Heart left ventricle (tissue), 16 donors: ENCODE measurements at regions not wholly inside any gene's neighbourhood (a gene's known extent, or its start where the extent isn't known, plus 50 kb on each side); places are given as distances from the start of the nearest gene placed in this dataset.

Experiments
- ATAC-seq, 4 donors: fragments of 200-7000 bp; cut with Tn5 transposase; one replicate each; pipeline ENCODE4 v1.9.1; 2020 to 2022; ENCODE audit warnings: moderate library complexity in 4 of 4, mild to moderate bottlenecking in 3 of 4, moderate number of reproducible peaks in 1 of 4
- DNase-seq, 5 donors: peaks; one replicate each; pipeline ENCODE4 v3.0.0-alpha.2; 2020
- H3K27ac ChIP-seq, 12 donors: fragments of 200-600 bp; sonication (generic) in 4 of 12; one replicate each; pipeline versions ENCODE4 v1.5.0 to v1.8.0; 2016 to 2022; ENCODE audit warnings: mild to moderate bottlenecking in 2 of 12
- H3K27me3 ChIP-seq, 9 donors: fragments of 200-600 bp; sonication (generic) in 2 of 9; one replicate each; pipeline versions ENCODE4 v1.5.1 to v1.8.0; 2016 to 2022; ENCODE audit warnings: mild to moderate bottlenecking in 3 of 9
- H3K36me3 ChIP-seq, 9 donors: fragments of 200-600 bp; sonication (generic) in 2 of 9; one replicate each; pipeline versions ENCODE4 v1.5.0 to v1.8.0; 2018 to 2022; ENCODE audit warnings: mild to moderate bottlenecking in 2 of 9
- H3K4me1 ChIP-seq, 12 donors: fragments of 200-600 bp; sonication (generic) in 4 of 12; one replicate each; pipeline versions ENCODE4 v1.5.0 to v1.8.0; 2016 to 2022; ENCODE audit warnings: mild to moderate bottlenecking in 3 of 12
- H3K4me3 ChIP-seq, 12 donors: fragments of 200-600 bp; sonication (generic) in 4 of 12; one replicate each; pipeline versions ENCODE4 v1.5.0 to v1.8.0; 2017 to 2022; ENCODE audit warnings: mild to moderate bottlenecking in 9 of 12, moderate library complexity in 4 of 12
- H3K9me3 ChIP-seq, 12 donors: fragments of 200-600 bp; sonication (generic) in 4 of 12; one replicate each; pipeline versions ENCODE4 v1.5.0 to v1.8.0; 2016 to 2022; ENCODE audit warnings: mild to moderate bottlenecking in 1 of 12
- POLR2A ChIP-seq, 2 donors: fragments of 450-650 bp; IDR thresholded peaks; one replicate each; pipeline ENCODE4 v1.6.1; 2017; ENCODE audit warnings: antibody characterized with exemption in 2 of 2, mild to moderate bottlenecking in 2 of 2, moderate library complexity in 2 of 2
- WGBS, 4 donors: extraction: QIAGEN DNeasy Blood & Tissue Kit in 2 of 4; methylation state at CpG; one replicate each; pipeline versions ENCODE4 v1.1.5 to v1.1.7; 2013 to 2018; 5-methylcytosine and 5-hydroxymethylcytosine counted together
- intact Hi-C, 10 donors: fragments of 100-400 bp; cut with DNase I; formaldehyde crosslinking; loops; one replicate each; pipeline versions ENCODE4 v1.11.1 to v1.14.2; 2022
- TF ChIP-seq, protein P1 (sequence below), 12 donors: fragments of 200-600 bp; sonication (generic) in 4 of 12; IDR thresholded peaks; one replicate each; pipeline versions ENCODE4 v1.5.0 to v1.8.0; 2018 to 2022; ENCODE audit warnings: antibody characterized with exemption in 12 of 12, mild to moderate bottlenecking in 5 of 12
- donor health status: ischemic (EF 13 %, LVEDD 7.1; RV severe dilation, severe dysfunction).
- donor health status: healthy with polysubstance abuse.
- donor health status: DM: no; HTN: yes; CAD: no.
- donor health status: DM: no; HTN: no; CAD: no.
- donor health status: ischemic (EF 25% LVEDD 6.9; RV normal size, moderate dysfunction).
- donor health status: ischemic (EF 25% LVEDD 5.7; RV mildly dilated, moderate dysfunction).
- donor health status: healthy.
- donor health status: DM: yes; HTN: yes; CAD: no.
- donor health status: ischemic (EF 35%, LVEDD 5.7; RV mildly dilated, moderate dysfunction).
- donor health status: nonischemic (EF 11% LVEDD 7.7; RV severe dilation, severe dysfunction).
- donor health status: DM: yes; HTN: yes; CAD: no.
- donor health status: PGD.
- donor health status: ischemic (EF 29% LVEDD 5.4; RV normal size, mild dysfunction).
- donor health status: nonischemic (EF 23%, LVEDD 6.1; RV moderate dilation, normal function).

DNA sequence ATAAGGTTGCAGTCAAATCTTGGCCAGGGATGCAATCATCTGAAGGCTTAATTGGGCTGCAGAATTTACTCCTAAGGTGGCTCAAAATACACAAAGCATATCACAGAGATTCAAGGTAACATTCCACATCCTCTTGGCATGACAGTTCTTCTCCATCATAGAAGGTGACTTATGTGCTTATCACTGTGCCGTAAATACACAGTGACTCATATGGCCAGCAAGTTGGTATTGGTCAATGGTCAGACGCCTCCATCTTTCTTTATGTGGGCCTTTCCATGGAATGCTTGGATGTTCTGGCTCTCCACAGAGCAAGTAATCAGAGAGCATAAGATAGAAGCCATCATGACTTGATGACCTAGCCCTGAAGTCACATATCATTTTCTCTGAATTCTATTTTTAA, 168.8 kb upstream of the ST8SIA2 start:
- DNase-seq (no peak), ATAC-seq (peak in 3 of 4 donors; percentile 37 to 65 (median 48))
- Histone ChIP-seq H3K4me3 (no peak overlapping the region), H3K9me3 (peaks cover 0 to 8% (median 0%) of the 10 kb centered on the region in 12 donors), H3K4me1 (no peaks in the 10 kb centered on the region), H3K36me3 (no peaks in the 10 kb centered on the region), H3K27me3 (no peaks in the 10 kb centered on the region), H3K27ac (no peak overlapping the region)
- WGBS, 4 donors = 66 to 90% (median 73%) methylated on average over 2 of the region's 2 CpGs
- no peak for TF ChIP-seq POLR2A (IDR thresholded peaks at IDR 0.05)
- TF ChIP-seq, protein P1, sequence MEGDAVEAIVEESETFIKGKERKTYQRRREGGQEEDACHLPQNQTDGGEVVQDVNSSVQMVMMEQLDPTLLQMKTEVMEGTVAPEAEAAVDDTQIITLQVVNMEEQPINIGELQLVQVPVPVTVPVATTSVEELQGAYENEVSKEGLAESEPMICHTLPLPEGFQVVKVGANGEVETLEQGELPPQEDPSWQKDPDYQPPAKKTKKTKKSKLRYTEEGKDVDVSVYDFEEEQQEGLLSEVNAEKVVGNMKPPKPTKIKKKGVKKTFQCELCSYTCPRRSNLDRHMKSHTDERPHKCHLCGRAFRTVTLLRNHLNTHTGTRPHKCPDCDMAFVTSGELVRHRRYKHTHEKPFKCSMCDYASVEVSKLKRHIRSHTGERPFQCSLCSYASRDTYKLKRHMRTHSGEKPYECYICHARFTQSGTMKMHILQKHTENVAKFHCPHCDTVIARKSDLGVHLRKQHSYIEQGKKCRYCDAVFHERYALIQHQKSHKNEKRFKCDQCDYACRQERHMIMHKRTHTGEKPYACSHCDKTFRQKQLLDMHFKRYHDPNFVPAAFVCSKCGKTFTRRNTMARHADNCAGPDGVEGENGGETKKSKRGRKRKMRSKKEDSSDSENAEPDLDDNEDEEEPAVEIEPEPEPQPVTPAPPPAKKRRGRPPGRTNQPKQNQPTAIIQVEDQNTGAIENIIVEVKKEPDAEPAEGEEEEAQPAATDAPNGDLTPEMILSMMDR (IDR thresholded peaks at IDR 0.05) = no peak
- intact Hi-C loops = loop anchor here in 7 of 10 donors (5.0 to 10.0 kb wide), 3 partner anchors 128 to 920 kb away; no protein-coding TSS in a partner anchor

DNA sequence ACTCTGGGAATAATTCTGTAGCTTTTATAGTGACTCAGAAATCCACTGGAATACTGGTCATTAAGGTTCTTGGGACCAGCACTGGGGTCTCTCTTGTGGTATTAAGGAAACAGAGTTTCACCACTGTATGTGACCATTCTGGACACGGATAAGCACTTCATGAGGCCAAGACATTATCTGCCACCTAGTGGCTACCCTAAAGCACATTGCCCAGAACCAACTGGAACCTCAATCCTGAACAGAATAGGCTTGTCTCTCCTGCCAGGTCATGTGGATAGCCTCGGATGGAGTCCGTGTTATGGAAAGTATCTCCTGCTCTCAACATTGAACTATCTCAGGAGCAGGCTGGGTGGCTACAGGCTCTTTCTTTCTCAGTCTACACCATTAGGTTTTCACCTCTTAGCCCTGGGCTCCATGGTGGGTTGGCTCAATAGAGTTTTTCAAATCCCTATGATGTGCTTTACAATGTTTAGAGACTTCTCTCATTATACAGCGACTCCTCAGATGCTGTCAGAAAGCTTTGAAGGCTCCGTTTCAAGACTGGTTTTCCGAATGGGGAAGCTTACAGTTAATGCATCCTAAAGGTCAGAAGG, 167.6 kb upstream of the ST8SIA2 start:
- H3K27ac ChIP-seq = no peak overlapping the region
- H3K27me3 ChIP-seq = no peaks in the 10 kb centered on the region
- no peaks in the 10 kb centered on the region for H3K4me1 ChIP-seq
- 47 to 51% (median 50%) methylated on average over 6 of the region's 6 CpGs for WGBS, 4 donors
- TF ChIP-seq, protein P1 (IDR thresholded peaks at IDR 0.05) = peak; percentile 26 to 60 (median 47)
- no peak for TF ChIP-seq POLR2A (IDR thresholded peaks at IDR 0.05)
- H3K36me3 ChIP-seq = no peaks in the 10 kb centered on the region
- no peak for DNase-seq
- peaks cover 0 to 8% (median 0%) of the 10 kb centered on the region in 12 donors for H3K9me3 ChIP-seq
- H3K4me3 ChIP-seq = no peak overlapping the region
- ATAC-seq = peak in 3 of 4 donors; percentile 75 to 84 (median 76)
- intact Hi-C loops = loop anchor here in 9 of 10 donors (1.0 to 10.0 kb wide), 5 partner anchors 129 to 921 kb away; no protein-coding TSS in a partner anchor

DNA sequence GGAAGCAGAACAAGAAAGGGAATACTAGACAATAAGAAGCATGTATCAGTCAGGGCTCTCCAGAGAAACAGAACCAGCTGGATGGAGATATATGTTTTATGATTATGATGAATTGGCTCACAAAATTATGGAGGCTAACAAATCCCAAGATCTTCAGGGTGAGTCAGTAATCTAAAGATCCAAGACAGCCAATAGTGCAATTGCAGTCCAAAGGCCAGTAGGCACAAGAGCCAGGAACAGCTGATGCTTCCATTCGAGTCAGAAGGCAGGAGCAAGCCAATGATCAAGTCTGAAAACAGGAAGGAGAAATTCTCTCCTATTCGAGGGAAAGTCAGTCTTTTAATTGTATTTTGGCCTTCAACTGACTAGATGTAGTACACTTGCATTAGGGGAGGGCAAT, 164.9 kb upstream of the ST8SIA2 start:
- 57 to 65% (median 64%) methylated on average over 2 of the region's 2 CpGs for WGBS, 4 donors
- no peak overlapping the region for H3K27ac ChIP-seq
- DNase-seq (no peak), ATAC-seq (no peak)
- no peak for TF ChIP-seq POLR2A (IDR thresholded peaks at IDR 0.05)
- TF ChIP-seq, protein P1 (IDR thresholded peaks at IDR 0.05) = no peak
- intact Hi-C loops = loop anchor here in 7 of 10 donors (5.0 to 10.0 kb wide), 3 partner anchors 132 to 924 kb away; no protein-coding TSS in a partner anchor
- peaks cover 0 to 4% (median 0%) of the 10 kb centered on the region in 9 donors for H3K27me3 ChIP-seq
- no peaks in the 10 kb centered on the region for H3K4me1 ChIP-seq
- H3K36me3 ChIP-seq = no peaks in the 10 kb centered on the region
- no peak overlapping the region for H3K4me3 ChIP-seq
- H3K9me3 ChIP-seq = peaks cover 0 to 8% (median 0%) of the 10 kb centered on the region in 12 donors

DNA sequence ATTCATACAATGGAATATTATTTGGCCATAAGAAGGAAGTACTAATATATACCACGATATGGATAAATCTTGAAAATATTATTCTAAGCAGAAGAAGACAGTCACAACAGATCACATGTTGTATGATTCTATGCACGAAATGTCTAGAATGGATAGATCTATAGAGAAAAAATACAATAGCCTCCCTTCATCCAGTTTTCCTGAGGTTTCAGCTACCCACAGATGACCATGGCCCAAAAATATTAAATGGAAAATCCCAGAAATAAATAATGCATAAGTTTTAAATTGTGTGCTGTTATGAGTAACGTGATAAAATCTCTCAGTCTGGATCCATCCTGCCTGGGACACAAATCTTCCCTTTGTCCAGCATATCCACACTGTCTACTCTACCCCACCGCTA, 162.2 kb upstream of the ST8SIA2 start:
- ATAC-seq = no peak
- Histone ChIP-seq H3K4me3 (no peak overlapping the region), H3K9me3 (peaks cover 0 to 19% (median 0%) of the 10 kb centered on the region in 12 donors), H3K4me1 (no peaks in the 10 kb centered on the region), H3K27me3 (peaks cover 0 to 4% (median 0%) of the 10 kb centered on the region in 9 donors), H3K36me3 (no peaks in the 10 kb centered on the region), H3K27ac (no peak overlapping the region)
- no peak for DNase-seq
- TF ChIP-seq POLR2A (IDR thresholded peaks at IDR 0.05) = no peak
- TF ChIP-seq, protein P1 (IDR thresholded peaks at IDR 0.05) = no peak
- 51 to 72% (median 66%) methylated on average over 4 of the region's 4 CpGs for WGBS, 4 donors
- intact Hi-C loops = no loop called here
